HG03095 (cell line): ENCODE measurements at regions not wholly inside any gene's neighbourhood (a gene's known extent, or its start where the extent isn't known, plus 50 kb on each side); places are given as distances from the start of the nearest gene placed in this dataset.

ENCODE experiments used
- ATAC-seq: cut with Tn5 transposase; IDR thresholded peaks from one replicate; pipeline ENCODE4 v1.9.1; 2021; ENCODE audit warnings: moderate library complexity; ENCODE audit not compliant: unreplicated experiment

DNA sequence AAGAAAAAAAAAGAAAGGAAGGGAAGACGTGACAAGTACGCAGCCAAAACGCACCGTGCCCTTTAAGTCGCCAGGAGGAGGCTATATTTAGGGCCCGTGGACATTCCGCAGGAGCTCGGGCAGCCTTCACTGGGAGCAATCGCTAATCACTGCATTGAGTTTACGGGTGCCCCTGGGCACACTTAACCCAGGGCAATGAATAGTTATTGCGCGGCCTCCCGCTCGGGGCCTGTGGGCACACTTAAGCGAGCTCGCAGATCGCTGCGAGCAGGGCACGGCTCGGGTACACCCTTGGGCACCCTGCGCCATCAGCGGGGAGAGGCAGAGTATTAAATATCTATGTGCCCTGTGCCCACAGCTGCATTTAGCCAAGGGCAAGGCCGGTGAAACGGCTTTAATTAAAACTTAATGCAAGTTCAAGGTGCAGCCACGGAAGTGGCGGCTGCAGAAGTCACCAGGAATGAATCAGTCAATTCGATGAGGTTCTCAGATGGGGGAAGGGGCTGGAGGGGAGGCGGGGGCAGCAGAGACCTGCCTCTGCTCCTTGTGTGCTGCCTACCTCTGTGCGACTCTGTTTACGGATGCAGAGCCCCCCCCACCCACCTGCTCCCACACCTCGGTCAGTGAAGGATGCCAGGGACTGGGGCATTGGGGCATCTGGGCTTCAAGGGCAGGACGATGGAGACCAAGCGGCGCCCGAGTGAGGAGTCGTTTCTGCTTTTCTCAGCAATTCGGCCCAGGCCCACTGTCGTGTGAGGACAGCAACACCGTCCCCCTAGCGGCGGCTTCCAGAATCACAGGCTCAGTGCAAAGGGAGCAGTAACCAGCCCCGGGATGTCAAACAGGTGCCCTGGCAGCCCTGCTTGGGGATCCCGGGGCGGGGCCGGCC is 51.8 kb upstream of the TARDBP start:
- no peak for ATAC-seq

DNA sequence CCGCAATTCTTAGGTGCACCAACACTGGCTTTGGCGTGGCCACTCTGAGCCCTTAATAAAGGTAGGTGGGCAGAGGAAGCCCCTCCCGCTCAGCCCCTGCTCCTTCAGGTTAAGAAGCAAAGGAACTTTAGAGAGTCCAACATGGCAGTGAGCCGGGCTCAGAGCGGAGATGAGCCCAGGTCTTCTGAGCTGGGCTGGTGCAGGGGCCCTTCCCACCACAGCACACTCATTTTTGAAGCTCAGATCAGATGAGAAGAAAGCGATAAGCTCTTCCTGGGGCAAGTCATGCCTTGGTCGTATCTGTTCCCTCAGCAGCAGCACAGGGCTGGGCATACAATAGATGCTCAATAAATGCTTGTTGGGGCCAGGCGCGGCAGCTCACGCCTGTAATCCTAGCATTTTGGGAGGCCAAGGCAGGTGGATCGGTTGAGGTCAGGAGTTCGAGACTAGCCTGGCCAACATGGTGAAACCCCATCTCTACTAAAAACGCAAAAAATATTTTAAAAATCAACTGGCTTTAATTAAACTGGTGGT is 51.1 kb upstream of the TARDBP start:
- no peak for ATAC-seq

DNA sequence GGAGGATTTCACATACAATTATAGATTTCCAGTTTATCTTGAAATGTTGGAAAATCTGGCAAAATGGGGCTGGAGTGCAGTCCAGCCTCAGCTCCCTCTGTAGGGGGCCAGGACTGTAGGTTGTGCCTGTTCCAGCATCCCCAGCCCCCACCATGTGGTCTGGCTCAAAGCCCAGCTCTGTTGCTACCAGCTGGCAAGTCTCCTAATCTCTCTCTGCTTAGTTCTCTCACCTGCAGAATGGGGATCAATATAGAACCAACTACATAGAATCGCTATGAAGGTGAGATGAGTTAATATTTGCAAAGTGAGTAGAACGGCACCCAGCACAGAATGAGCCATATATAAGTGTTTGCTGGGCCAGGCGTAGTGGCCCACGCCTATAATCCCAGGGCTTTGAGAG is 50.0 kb upstream of the TARDBP start:
- no peak for ATAC-seq
